Activated T-cell treated with anti-CD3 and anti-CD28 coated beads for 1 hour (primary cell): ENCODE measurements at regions not wholly inside any gene's neighbourhood (a gene's known extent, or its start where the extent isn't known, plus 50 kb on each side); places are given as distances from the start of the nearest gene placed in this dataset.

Experiments
- DNase-seq: peaks from one replicate; pipeline ENCODE4 v3.0.0-alpha.2; 2020; ENCODE audit warnings: low read depth

- no peak for DNase-seq
Measured at GRCh38 chr15:99508852-99509251, 56.9 kb upstream of the MEF2A start.

- DNase-seq, result no peak
Measured at GRCh38 chr15:99509686-99510461, 55.9 kb upstream of the MEF2A start.

- no peak for DNase-seq
Measured at GRCh38 chr15:99511531-99511865, 54.3 kb upstream of the MEF2A start.

- DNase-seq, result no peak
Measured at GRCh38 chr15:99511866-99512661, 53.7 kb upstream of the MEF2A start.

- DNase-seq, result no peak
Measured at GRCh38 chr15:99514306-99514705, 51.5 kb upstream of the MEF2A start.
